Adrenal gland (tissue), 5 donors: ENCODE measurements at regions not wholly inside any gene's neighbourhood (a gene's known extent, or its start where the extent isn't known, plus 50 kb on each side); places are given as distances from the start of the nearest gene placed in this dataset.

ENCODE experiments used
- POLR2A ChIP-seq, 2 donors: fragments of 450-650 bp; IDR thresholded peaks; one replicate each; pipeline ENCODE4 v1.6.1; 2017; ENCODE audit warnings: antibody characterized with exemption in 2 of 2, mild to moderate bottlenecking in 2 of 2, moderate library complexity in 1 of 2
- TF ChIP-seq, protein P1 (sequence below), 6 experiments: fragments of 450-650 bp in 4 of 6; fragments of 200-600 bp in 2 of 6; sonication (generic) in 1 of 6; IDR thresholded peaks; 1 replicate in 5 of 6; 2 replicates in 1 of 6; pipeline versions ENCODE4 v1.5.1 to v1.8.0; 2016 to 2021; ENCODE audit warnings: antibody characterized with exemption in 6 of 6, mild to moderate bottlenecking in 2 of 6, moderate library complexity in 1 of 6
- donor health status: DM: no; HTN: no; CAD: no.

DNA sequence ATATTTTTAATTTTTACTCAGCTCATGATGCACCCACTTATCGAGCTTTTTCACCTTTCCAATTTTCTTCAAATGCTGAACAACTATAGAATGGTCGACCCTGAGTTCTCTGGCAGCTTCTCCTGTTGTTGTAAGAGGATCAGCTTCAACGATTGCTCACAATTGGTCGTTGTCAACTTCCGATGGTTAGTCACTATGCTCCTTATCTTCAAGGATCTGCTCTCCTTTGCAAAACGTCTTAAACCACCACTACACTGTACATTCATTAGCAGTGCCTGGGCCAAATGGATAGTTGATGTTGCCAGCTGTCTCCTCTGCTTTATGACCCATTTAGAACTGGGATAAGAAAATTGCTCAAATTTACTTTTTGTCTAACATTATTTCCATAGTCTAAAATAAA lies 385.9 kb upstream of the LYPLAL1 start:
- TF ChIP-seq, protein P1, sequence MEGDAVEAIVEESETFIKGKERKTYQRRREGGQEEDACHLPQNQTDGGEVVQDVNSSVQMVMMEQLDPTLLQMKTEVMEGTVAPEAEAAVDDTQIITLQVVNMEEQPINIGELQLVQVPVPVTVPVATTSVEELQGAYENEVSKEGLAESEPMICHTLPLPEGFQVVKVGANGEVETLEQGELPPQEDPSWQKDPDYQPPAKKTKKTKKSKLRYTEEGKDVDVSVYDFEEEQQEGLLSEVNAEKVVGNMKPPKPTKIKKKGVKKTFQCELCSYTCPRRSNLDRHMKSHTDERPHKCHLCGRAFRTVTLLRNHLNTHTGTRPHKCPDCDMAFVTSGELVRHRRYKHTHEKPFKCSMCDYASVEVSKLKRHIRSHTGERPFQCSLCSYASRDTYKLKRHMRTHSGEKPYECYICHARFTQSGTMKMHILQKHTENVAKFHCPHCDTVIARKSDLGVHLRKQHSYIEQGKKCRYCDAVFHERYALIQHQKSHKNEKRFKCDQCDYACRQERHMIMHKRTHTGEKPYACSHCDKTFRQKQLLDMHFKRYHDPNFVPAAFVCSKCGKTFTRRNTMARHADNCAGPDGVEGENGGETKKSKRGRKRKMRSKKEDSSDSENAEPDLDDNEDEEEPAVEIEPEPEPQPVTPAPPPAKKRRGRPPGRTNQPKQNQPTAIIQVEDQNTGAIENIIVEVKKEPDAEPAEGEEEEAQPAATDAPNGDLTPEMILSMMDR (IDR thresholded peaks at IDR 0.05) = no peak
- TF ChIP-seq POLR2A (IDR thresholded peaks at IDR 0.05) = no peak
